Esophagus muscularis mucosa (tissue), 4 donors: ENCODE measurements at regions not wholly inside any gene's neighbourhood (a gene's known extent, or its start where the extent isn't known, plus 50 kb on each side); places are given as distances from the start of the nearest gene placed in this dataset.
"Not testable (repeated sequence)": the region's sequence is repeated elsewhere in the genome, so short reads cannot be mapped to it uniquely, and the experiment has no call there.

Experiments
- DNase-seq: peaks from one replicate; pipeline ENCODE4 v3.0.0-alpha.2; 2017; ENCODE audit errors: extremely low spot score
- H3K27ac ChIP-seq, 4 donors: fragments of 200-600 bp; sonication (generic); replicated peaks in 1 of 4; 1 replicate in 3 of 4; 2 replicates in 1 of 4; pipeline ENCODE4 v1.5.1; 2016 to 2019; ENCODE audit warnings: mild to moderate bottlenecking in 1 of 4
- H3K27me3 ChIP-seq, 4 donors: fragments of 200-600 bp; sonication (generic); one replicate each; pipeline versions ENCODE4 v1.5.1 to v1.6.0; 2016 to 2019
- H3K36me3 ChIP-seq, 4 donors: fragments of 200-600 bp; sonication (generic); one replicate each; pipeline ENCODE4 v1.5.1; 2016 to 2019
- H3K4me1 ChIP-seq, 4 donors: fragments of 200-600 bp; sonication (generic); one replicate each; pipeline ENCODE4 v1.5.1; 2016 to 2019
- H3K4me3 ChIP-seq, 4 donors: fragments of 200-600 bp; sonication (generic); 1 replicate in 2 of 4; 2 replicates in 2 of 4; pipeline ENCODE4 v1.5.1; 2016 to 2019; ENCODE audit warnings: mild to moderate bottlenecking in 4 of 4, moderate library complexity in 1 of 4
- H3K9me3 ChIP-seq, 4 donors: fragments of 200-600 bp; sonication (generic); 1 replicate in 3 of 4; 2 replicates in 1 of 4; pipeline ENCODE4 v1.5.1; 2016 to 2019
- CTCF ChIP-seq, 3 experiments: fragments of 200-600 bp in 2 of 3; fragments of 450-650 bp in 1 of 3; sonication (generic) in 2 of 3; IDR thresholded peaks; one replicate each; pipeline ENCODE4 v1.5.1; 2017 to 2019; ENCODE audit warnings: antibody characterized with exemption in 3 of 3, mild to moderate bottlenecking in 2 of 3, moderate library complexity in 1 of 3
- EP300 ChIP-seq: sonication (generic); formaldehyde crosslinking; IDR thresholded peaks from one replicate; pipeline ENCODE4 v1.6.1; 2017; ENCODE audit warnings: antibody characterized with exemption
- POLR2A ChIP-seq: fragments of 450-650 bp; IDR thresholded peaks from one replicate; pipeline ENCODE4 v1.6.1; 2017; ENCODE audit warnings: antibody characterized with exemption, moderate library complexity, mild to moderate bottlenecking, low read depth
- POLR2AphosphoS5 ChIP-seq, 2 donors: sonication (generic); formaldehyde crosslinking; IDR thresholded peaks; one replicate each; pipeline ENCODE4 v1.6.1; 2017; ENCODE audit warnings: antibody characterized with exemption in 2 of 2
- WGBS: methylation state at CpG from one replicate; pipeline ENCODE4 v1.1.5; 2018; 5-methylcytosine and 5-hydroxymethylcytosine counted together
- intact Hi-C: fragments of 100-400 bp; cut with DNase I; formaldehyde crosslinking; loops from one replicate; pipeline ENCODE4 v1.15.1; 2023

GRCh38 chr22:25318081-25318823 is 98.8 kb downstream of the CRYBB2 start:
- no peak overlapping the region for H3K27ac ChIP-seq
- no peaks in the 10 kb centered on the region for H3K4me1 ChIP-seq
- peaks cover 0 to 11% (median 0%) of the 10 kb centered on the region in 4 donors for H3K27me3 ChIP-seq
- no peak for DNase-seq
- no peaks in the 10 kb centered on the region for H3K36me3 ChIP-seq
- no peak overlapping the region for H3K4me3 ChIP-seq
- intact Hi-C loops: no loop called here
- 62% methylated on average over 11 of the region's 15 CpGs for WGBS
- TF ChIP-seq POLR2AphosphoS5 (IDR thresholded peaks at IDR 0.05) (no peak), CTCF (IDR thresholded peaks at IDR 0.05) (no peak), EP300 (no peak), POLR2A (no peak)
- H3K9me3 ChIP-seq: no peaks in the 10 kb centered on the region

GRCh38 chr22:25327018-25327755 is 107.7 kb downstream of the CRYBB2 start:
- WGBS: 78% methylated on average over 11 of the region's 17 CpGs
- Histone ChIP-seq H3K27me3 (no peaks in the 10 kb centered on the region), H3K36me3 (no peaks in the 10 kb centered on the region), H3K4me3 (no peak overlapping the region), H3K27ac (no peak overlapping the region), H3K9me3 (no peaks in the 10 kb centered on the region), H3K4me1 (no peaks in the 10 kb centered on the region)
- no peak for DNase-seq
- TF ChIP-seq POLR2A: no peak
- TF ChIP-seq EP300: no peak
- TF ChIP-seq CTCF (IDR thresholded peaks at IDR 0.05): no peak
- TF ChIP-seq POLR2AphosphoS5 (IDR thresholded peaks at IDR 0.05): no peak
- intact Hi-C loops: no loop called here

DNA sequence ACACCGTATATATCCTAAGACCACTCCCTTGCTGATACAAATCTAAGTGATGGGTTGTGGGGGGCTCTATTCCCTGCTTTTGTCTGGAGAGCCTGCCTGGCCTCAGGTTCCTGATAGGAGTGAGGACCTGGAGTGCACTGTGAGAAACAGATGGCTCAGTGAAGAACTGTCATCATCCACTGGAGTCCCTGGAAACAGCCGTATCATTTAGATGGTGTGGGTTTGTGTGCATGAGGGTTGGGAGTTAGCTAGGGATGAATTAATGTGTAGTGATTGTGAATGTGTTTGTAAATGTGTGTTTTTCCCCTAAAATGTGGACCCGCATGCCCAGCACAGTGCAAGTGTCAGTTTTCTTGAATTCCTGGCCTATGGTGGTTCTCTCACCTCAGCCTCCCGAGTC is 111.6 kb downstream of the CRYBB2 start:
- no peak for DNase-seq
- Histone ChIP-seq H3K9me3 (peaks cover 0 to 15% (median 3%) of the 10 kb centered on the region in 4 donors), H3K4me1 (no peaks in the 10 kb centered on the region), H3K27me3 (no peaks in the 10 kb centered on the region), H3K36me3 (no peaks in the 10 kb centered on the region), H3K27ac (no peak overlapping the region), H3K4me3 (no peak overlapping the region)
- intact Hi-C loops: no loop called here
- TF ChIP-seq EP300 (no peak), CTCF (IDR thresholded peaks at IDR 0.05) (no peak), POLR2A (no peak), POLR2AphosphoS5 (IDR thresholded peaks at IDR 0.05) (no peak)
- 88% methylated on average over 4 of the region's 4 CpGs for WGBS

DNA sequence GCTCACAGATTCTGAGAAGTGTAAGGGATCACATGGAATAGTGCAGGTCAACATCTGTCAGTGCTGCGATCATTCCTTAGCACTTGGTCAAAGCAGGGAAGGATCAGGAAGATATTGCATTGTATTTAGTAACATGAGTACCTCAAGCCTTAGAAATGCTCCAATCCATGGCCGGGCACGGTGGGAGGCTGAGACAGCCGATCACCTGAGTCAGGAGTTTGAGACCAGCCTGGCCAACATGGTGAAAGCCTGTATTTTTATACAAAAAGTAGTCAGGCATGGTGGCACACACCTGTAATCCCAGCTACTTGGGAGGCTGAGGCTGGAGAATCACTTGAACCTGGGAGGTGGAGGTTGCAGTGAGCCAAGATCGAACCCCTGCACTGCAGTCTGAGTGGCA is 112.5 kb downstream of the CRYBB2 start:
- 85% methylated on average over 5 of the region's 5 CpGs for WGBS

DNA sequence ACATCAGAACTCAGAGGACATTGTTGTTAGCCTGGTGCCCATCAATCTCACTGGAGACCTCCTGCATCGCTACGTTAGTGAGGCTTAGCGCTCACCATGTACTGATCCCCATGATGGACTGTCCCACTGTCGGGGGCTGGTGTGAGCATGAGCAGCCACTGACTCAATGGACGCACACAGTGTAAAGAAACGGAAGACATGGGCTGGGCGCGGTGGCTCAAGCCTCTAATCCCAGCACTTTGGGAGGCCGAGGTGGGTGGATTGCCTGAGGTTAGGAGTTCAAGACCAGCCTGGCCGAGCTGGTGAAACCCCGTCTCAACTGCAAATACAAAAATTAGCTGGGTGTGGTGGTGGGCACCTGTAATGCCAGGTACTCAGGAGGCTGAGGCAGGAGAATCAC is 112.9 kb downstream of the CRYBB2 start:
- H3K36me3 ChIP-seq: no peaks in the 10 kb centered on the region

More for the DNA sequence above, 112.5 kb downstream of the CRYBB2 start:
- H3K27me3 ChIP-seq, H3K36me3 ChIP-seq, H3K4me3 ChIP-seq, DNase-seq, intact Hi-C loops, H3K27ac ChIP-seq, H3K4me1 ChIP-seq: not testable (repeated sequence)
- peaks cover 0 to 24% (median 11%) of the 10 kb centered on the region in 4 donors for H3K9me3 ChIP-seq

More for the DNA sequence above, 112.9 kb downstream of the CRYBB2 start:
- H3K9me3 ChIP-seq: peaks cover 0 to 29% (median 15%) of the 10 kb centered on the region in 4 donors
- TF ChIP-seq POLR2AphosphoS5 (IDR thresholded peaks at IDR 0.05) (no peak), CTCF (IDR thresholded peaks at IDR 0.05) (no peak), EP300 (no peak), POLR2A (no peak)
- intact Hi-C loops: no loop called here
- no peaks in the 10 kb centered on the region for H3K4me1 ChIP-seq
- DNase-seq: no peak
- no peak overlapping the region for H3K27ac ChIP-seq
- H3K27me3 ChIP-seq: no peaks in the 10 kb centered on the region
- 92% methylated on average over 11 of the region's 11 CpGs for WGBS
- H3K4me3 ChIP-seq: no peak overlapping the region
